ENCODE measurements at regions not wholly inside any gene's neighbourhood (a gene's known extent, or its start where the extent isn't known, plus 50 kb on each side); places are given as distances from the start of the nearest gene placed in this dataset.
A peak's percentile ranks its signal among the peaks of the same experiment; 100 is the strongest.

DNA sequence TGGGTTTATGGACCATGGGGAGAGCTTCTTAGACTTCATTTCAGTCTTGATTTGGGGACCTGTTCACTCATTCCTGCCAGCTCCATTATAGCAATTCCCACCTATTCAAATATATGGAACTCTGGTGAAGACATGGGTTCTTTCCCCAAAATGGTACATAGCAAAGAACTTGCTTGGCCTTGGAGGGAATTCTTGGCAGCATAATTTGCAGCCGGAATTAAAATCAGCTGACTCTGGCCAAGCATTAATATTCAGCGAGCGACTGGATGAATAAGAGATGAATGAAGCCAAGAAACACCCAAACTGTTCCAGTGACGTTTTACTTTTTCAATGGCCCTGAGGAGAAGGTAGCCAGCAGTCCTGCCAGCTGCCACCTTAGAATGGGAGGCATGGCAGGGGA lies 88.4 kb upstream of the SOX1 start:
- Histone ChIP-seq H3K27ac (ENCODE audit: low read depth in 1 of 2, low read length in 2 of 2) (no peak overlapping the region), H3K27me3 (ENCODE audit: control insufficient read depth in 1 of 2, insufficient read depth in 2 of 2, low read length in 1 of 2) (no peaks in the 10 kb centered on the region), H3K36me3 (ENCODE audit: control insufficient read depth in 1 of 2, insufficient read depth in 2 of 2, low read length in 1 of 2) (no peaks in the 10 kb centered on the region), H3K9me3 (ENCODE audit: control insufficient read depth, low read length) (no peaks in the 10 kb centered on the region), H3K4me1 (ENCODE audit: control insufficient read depth in 1 of 2, insufficient read depth in 2 of 2, low read length in 2 of 2) (no peaks in the 10 kb centered on the region), H3K4me3 (ENCODE audit: low read length in 2 of 2) (no peak overlapping the region)
- DNase-seq = no peak
- no peak for ATAC-seq (ENCODE audit: low FRiP score)
- intact Hi-C loops (cut with DNase I) = no loop called here
- WGBS, 2 donors = 4 to 8% methylated on average over 4 of the region's 4 CpGs

DNA sequence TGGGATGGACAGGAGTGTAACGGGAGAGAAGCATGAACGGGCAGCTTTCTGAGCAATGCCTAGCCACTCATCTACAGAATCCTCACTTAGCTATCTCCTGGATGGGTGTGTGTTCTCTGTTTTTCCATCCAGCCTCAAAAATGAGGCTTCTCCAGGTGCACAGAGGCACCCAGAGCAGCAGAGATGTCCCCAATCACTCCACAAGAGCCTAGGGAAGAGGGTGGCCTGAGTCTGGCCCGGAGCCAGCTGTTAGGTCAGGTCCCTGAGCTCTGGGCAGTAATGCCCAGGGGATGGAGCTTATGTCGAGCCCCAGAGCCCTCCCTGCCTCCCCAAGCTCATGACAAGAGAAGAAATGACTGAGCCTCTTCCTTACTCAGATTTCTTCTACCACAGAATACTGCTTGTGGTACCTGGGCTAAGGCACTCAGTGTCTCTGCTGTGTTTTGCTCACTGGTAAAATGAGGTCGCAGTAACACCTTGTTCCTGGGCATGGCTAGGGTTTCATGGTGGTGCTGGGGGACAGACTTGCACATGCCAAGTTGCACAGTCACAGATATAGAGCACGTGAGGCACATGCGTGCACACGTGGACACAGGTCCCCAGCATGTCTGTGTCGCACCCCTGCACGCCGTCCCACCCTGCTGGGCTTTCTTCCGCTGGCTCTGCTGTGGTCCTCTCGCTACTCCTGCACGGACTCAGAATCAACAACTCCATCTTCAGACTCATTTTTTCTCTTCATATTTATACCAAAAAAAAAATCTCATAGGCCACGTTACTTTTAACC lies 86.6 kb upstream of the SOX1 start:
- Histone ChIP-seq H3K9me3 (ENCODE audit: control insufficient read depth, low read length) (no peaks in the 10 kb centered on the region), H3K4me1 (ENCODE audit: control insufficient read depth in 1 of 2, insufficient read depth in 2 of 2, low read length in 2 of 2) (no peaks in the 10 kb centered on the region), H3K4me3 (ENCODE audit: low read length in 2 of 2) (no peak overlapping the region), H3K36me3 (ENCODE audit: control insufficient read depth in 1 of 2, insufficient read depth in 2 of 2, low read length in 1 of 2) (no peaks in the 10 kb centered on the region), H3K27me3 (ENCODE audit: control insufficient read depth in 1 of 2, insufficient read depth in 2 of 2, low read length in 1 of 2) (no peaks in the 10 kb centered on the region), H3K27ac (ENCODE audit: low read depth in 1 of 2, low read length in 2 of 2) (no peak overlapping the region)
- ATAC-seq (ENCODE audit: low FRiP score) (no peak), DNase-seq (peak in 1 of 2 donors; percentile 30)
- 82 to 83% methylated on average over 15 of the region's 15 CpGs for WGBS, 2 donors
- intact Hi-C loops (cut with DNase I) = no loop called here

DNA sequence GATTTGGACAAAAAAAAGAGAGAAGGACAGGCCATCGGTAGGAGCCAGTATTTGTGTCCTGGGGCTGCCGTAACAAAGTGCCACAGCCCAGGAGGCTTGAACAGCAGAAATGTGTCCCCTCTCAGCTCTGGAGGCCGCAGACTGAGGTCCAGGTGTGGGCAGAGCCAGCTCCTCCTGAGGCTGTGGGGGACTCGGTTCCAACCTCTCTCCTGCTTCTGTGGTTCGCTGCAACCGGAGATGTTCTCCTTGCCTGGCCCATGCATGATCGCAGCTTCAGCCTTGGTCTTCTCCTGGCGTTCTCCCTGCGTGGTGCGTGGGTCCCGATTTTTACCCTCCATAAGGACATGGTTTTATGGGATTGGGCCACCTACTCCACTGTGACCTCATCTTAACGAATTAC lies 85.9 kb upstream of the SOX1 start:
- Histone ChIP-seq H3K27ac (ENCODE audit: low read depth in 1 of 2, low read length in 2 of 2) (no peak overlapping the region), H3K9me3 (ENCODE audit: control insufficient read depth, low read length) (no peaks in the 10 kb centered on the region), H3K27me3 (ENCODE audit: control insufficient read depth in 1 of 2, insufficient read depth in 2 of 2, low read length in 1 of 2) (no peaks in the 10 kb centered on the region), H3K36me3 (ENCODE audit: control insufficient read depth in 1 of 2, insufficient read depth in 2 of 2, low read length in 1 of 2) (no peaks in the 10 kb centered on the region), H3K4me3 (ENCODE audit: low read length in 2 of 2) (no peak overlapping the region), H3K4me1 (ENCODE audit: control insufficient read depth in 1 of 2, insufficient read depth in 2 of 2, low read length in 2 of 2) (no peaks in the 10 kb centered on the region)
- WGBS, 2 donors = 91 to 94% methylated on average over 12 of the region's 12 CpGs
- intact Hi-C loops (cut with DNase I) = no loop called here
- peak in 1 of 2 donors; percentile 47 for DNase-seq
- no peak for ATAC-seq (ENCODE audit: low FRiP score)

DNA sequence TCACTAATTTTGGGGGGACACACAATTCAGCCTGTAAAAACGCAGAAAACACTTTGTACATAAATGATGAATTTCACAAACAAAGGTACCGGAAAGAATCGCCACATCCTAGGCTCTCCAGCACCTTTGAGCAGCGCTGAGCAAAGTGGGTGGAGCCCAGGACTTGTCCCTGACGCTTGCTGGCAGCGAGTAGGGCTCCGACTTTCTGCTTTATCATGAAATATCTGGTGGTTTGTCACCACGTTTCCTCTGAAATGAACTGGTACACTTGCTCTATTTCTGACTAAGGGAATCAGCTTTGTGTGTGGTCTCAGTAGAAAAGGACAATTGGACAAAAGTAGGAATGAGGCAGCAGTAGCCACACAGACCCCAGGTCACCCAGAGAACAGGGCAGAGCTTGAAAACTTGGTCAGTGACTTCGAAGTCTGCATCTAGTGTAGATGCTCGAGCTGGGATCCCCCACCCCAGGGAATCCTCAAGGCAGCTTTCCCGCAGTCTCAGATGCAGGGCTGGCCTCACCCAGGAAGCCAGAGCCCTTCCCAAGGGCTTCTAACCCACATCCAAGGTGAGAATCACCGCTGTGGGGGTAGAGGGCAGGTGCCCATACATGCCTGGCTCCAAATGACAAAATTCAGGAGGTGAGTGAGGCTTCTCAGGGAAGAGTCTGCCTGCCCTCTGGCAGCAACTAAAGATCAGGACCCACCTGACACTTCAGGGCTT lies 85.3 kb upstream of the SOX1 start:
- no peak for ATAC-seq (ENCODE audit: low FRiP score)
- no peaks in the 10 kb centered on the region for H3K27me3 ChIP-seq (ENCODE audit: control insufficient read depth in 1 of 2, insufficient read depth in 2 of 2, low read length in 1 of 2)
- peak in 1 of 2 donors; percentile 23 for DNase-seq
- 50 to 51% methylated on average over 12 of the region's 12 CpGs for WGBS, 2 donors
- H3K27ac ChIP-seq (ENCODE audit: low read depth in 1 of 2, low read length in 2 of 2) = no peak overlapping the region
- H3K36me3 ChIP-seq (ENCODE audit: control insufficient read depth in 1 of 2, insufficient read depth in 2 of 2, low read length in 1 of 2) = no peaks in the 10 kb centered on the region
- H3K9me3 ChIP-seq (ENCODE audit: control insufficient read depth, low read length) = no peaks in the 10 kb centered on the region
- H3K4me1 ChIP-seq (ENCODE audit: control insufficient read depth in 1 of 2, insufficient read depth in 2 of 2, low read length in 2 of 2) = no peaks in the 10 kb centered on the region
- intact Hi-C loops (cut with DNase I) = no loop called here
- no peak overlapping the region for H3K4me3 ChIP-seq (ENCODE audit: low read length in 2 of 2)

DNA sequence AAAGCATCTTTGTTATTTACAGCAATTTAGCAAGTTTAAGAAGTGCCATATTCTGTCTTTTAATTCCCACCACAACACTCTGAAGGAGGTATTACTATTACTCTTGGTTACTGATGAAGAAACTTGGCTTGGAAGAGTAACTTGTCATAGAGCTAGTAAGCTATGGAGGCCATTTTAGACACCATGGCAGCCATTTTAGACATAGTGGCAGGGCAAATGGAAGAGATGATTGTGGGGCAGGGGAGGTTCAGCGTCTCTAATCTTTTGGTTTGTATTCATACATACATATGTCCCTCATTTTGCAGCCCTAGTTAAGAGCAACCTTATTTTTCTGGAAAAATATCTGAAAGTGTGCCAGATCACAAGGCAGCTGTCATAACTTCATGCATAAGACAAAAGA lies 82.6 kb upstream of the SOX1 start:
- no peak overlapping the region for H3K27ac ChIP-seq (ENCODE audit: low read depth in 1 of 2, low read length in 2 of 2)
- ATAC-seq (ENCODE audit: low FRiP score) (no peak), DNase-seq (no peak)
- H3K4me1 ChIP-seq (ENCODE audit: control insufficient read depth in 1 of 2, insufficient read depth in 2 of 2, low read length in 2 of 2) = no peaks in the 10 kb centered on the region
- no peaks in the 10 kb centered on the region for H3K9me3 ChIP-seq (ENCODE audit: control insufficient read depth, low read length)
- WGBS, 2 donors = 87 to 88% methylated on average over 1 of the region's 1 CpG
- H3K4me3 ChIP-seq (ENCODE audit: low read length in 2 of 2) = no peak overlapping the region
- no peaks in the 10 kb centered on the region for H3K27me3 ChIP-seq (ENCODE audit: control insufficient read depth in 1 of 2, insufficient read depth in 2 of 2, low read length in 1 of 2)
- no peaks in the 10 kb centered on the region for H3K36me3 ChIP-seq (ENCODE audit: control insufficient read depth in 1 of 2, insufficient read depth in 2 of 2, low read length in 1 of 2)
- intact Hi-C loops (cut with DNase I) = no loop called here

DNA sequence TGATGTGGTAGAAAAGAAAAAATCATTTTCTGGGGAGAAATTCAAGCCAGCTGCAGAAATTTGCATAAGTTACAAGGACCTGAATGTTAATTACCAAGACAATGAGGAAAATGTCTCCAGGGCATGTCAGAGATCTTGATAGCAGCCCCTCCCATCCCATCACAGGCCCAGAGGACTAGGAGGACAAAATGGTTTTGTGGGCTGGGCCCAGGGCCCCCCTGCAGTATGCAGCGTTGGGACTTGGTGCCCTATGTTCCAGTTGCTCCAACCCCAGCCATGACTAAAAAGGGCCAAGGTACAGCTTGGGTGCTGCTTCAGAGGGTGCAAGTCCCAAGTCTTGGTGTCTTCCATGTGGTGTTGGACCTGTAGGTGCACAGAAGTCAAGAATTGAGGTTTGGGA lies 76.6 kb upstream of the SOX1 start:
- H3K27me3 ChIP-seq (ENCODE audit: control insufficient read depth in 1 of 2, insufficient read depth in 2 of 2, low read length in 1 of 2) = no peaks in the 10 kb centered on the region
- H3K36me3 ChIP-seq (ENCODE audit: control insufficient read depth in 1 of 2, insufficient read depth in 2 of 2, low read length in 1 of 2) = no peaks in the 10 kb centered on the region
- H3K27ac ChIP-seq (ENCODE audit: low read depth in 1 of 2, low read length in 2 of 2) = no peak overlapping the region
- intact Hi-C loops (cut with DNase I) = no loop called here
- DNase-seq = peak in 1 of 2 donors; percentile 20
- no peak for ATAC-seq (ENCODE audit: low FRiP score)
- H3K4me3 ChIP-seq (ENCODE audit: low read length in 2 of 2) = no peak overlapping the region
- 83 to 91% methylated on average over 1 of the region's 1 CpG for WGBS, 2 donors
- peaks cover 6% of the 10 kb centered on the region for H3K9me3 ChIP-seq (ENCODE audit: control insufficient read depth, low read length)
- no peaks in the 10 kb centered on the region for H3K4me1 ChIP-seq (ENCODE audit: control insufficient read depth in 1 of 2, insufficient read depth in 2 of 2, low read length in 2 of 2)

DNA sequence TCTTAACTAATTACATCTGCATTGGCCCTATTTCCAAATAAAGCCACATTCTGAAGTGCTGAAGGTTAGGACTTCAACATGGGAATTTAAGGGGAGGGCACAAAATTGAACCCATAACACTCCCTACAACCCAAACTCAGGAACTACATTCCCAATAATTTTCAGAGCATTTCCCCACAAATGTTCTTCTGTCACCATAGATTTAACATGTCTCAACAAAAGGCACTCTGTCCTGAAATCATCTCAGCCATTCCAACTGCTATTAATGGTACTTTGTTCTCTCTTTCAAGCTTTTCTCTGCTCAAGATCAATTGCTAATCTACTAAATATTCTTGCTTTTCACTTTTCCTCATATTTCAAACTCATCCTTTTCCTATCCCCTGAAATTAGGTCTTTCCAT lies 74.0 kb upstream of the SOX1 start:
- ATAC-seq (ENCODE audit: low FRiP score) (no peak), DNase-seq (no peak)
- H3K4me1 ChIP-seq (ENCODE audit: control insufficient read depth in 1 of 2, insufficient read depth in 2 of 2, low read length in 2 of 2) = no peaks in the 10 kb centered on the region
- peaks cover 6% of the 10 kb centered on the region for H3K9me3 ChIP-seq (ENCODE audit: control insufficient read depth, low read length)
- no peak overlapping the region for H3K27ac ChIP-seq (ENCODE audit: low read depth in 1 of 2, low read length in 2 of 2)
- no peak overlapping the region for H3K4me3 ChIP-seq (ENCODE audit: low read length in 2 of 2)
- H3K27me3 ChIP-seq (ENCODE audit: control insufficient read depth in 1 of 2, insufficient read depth in 2 of 2, low read length in 1 of 2) = no peaks in the 10 kb centered on the region
- no peaks in the 10 kb centered on the region for H3K36me3 ChIP-seq (ENCODE audit: control insufficient read depth in 1 of 2, insufficient read depth in 2 of 2, low read length in 1 of 2)
- intact Hi-C loops (cut with DNase I) = no loop called here

DNA sequence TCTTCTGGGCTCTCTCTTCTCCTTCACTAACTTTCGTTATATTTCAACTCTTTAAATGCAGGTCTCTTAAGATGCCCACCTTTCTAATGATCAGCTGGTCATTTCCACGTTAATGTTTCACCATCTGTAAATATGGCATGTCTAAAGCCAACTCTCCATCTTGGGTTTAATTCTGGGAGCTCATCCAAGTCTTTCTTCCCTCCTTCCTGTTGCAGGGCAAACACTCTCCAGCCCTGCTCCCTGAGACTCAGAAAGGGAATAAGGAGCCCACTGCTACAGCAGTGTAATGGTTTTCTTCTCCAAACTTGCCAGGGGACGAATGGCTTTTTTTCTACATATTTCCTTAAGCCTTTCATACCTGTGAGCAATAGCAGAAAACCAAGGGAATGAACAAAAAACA lies 73.3 kb upstream of the SOX1 start:
- Histone ChIP-seq H3K4me1 (ENCODE audit: control insufficient read depth in 1 of 2, insufficient read depth in 2 of 2, low read length in 2 of 2) (no peaks in the 10 kb centered on the region), H3K27ac (ENCODE audit: low read depth in 1 of 2, low read length in 2 of 2) (no peak overlapping the region), H3K36me3 (ENCODE audit: control insufficient read depth in 1 of 2, insufficient read depth in 2 of 2, low read length in 1 of 2) (no peaks in the 10 kb centered on the region), H3K9me3 (ENCODE audit: control insufficient read depth, low read length) (peaks cover 6% of the 10 kb centered on the region), H3K4me3 (ENCODE audit: low read length in 2 of 2) (no peak overlapping the region), H3K27me3 (ENCODE audit: control insufficient read depth in 1 of 2, insufficient read depth in 2 of 2, low read length in 1 of 2) (no peaks in the 10 kb centered on the region)
- intact Hi-C loops (cut with DNase I) = no loop called here
- DNase-seq (no peak), ATAC-seq (ENCODE audit: low FRiP score) (no peak)
- WGBS, 2 donors = 47% methylated on average over 3 of the region's 3 CpGs

DNA sequence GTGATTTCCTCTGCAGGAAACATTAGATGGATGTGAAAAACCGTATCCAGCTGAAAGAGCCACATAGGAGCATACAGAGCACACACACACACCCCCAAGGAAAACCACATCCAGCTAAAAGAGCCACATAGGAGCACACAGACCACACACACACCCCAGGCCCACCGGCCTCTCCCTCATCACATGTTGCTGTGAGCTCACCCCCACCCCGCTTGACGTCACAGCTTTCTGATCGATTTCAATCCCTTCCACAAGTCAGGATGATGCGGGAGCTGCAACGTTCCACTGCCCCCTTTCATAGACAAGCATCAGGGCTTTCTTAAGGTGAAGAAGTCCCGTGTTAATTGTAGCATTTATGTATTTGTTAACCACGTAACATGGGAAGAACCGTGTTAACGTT lies 72.4 kb upstream of the SOX1 start:
- intact Hi-C loops (cut with DNase I) = no loop called here
- DNase-seq = peak in 1 of 2 donors; percentile 49
- 81 to 83% methylated on average over 11 of the region's 11 CpGs for WGBS, 2 donors
- H3K4me1 ChIP-seq (ENCODE audit: control insufficient read depth in 1 of 2, insufficient read depth in 2 of 2, low read length in 2 of 2) = no peaks in the 10 kb centered on the region
- H3K9me3 ChIP-seq (ENCODE audit: control insufficient read depth, low read length) = peaks cover 6% of the 10 kb centered on the region
- no peak for ATAC-seq (ENCODE audit: low FRiP score)
- no peak overlapping the region for H3K4me3 ChIP-seq (ENCODE audit: low read length in 2 of 2)
- H3K27me3 ChIP-seq (ENCODE audit: control insufficient read depth in 1 of 2, insufficient read depth in 2 of 2, low read length in 1 of 2) = no peaks in the 10 kb centered on the region
- H3K36me3 ChIP-seq (ENCODE audit: control insufficient read depth in 1 of 2, insufficient read depth in 2 of 2, low read length in 1 of 2) = no peaks in the 10 kb centered on the region
- no peak overlapping the region for H3K27ac ChIP-seq (ENCODE audit: low read depth in 1 of 2, low read length in 2 of 2)

Data from aorta (tissue), 5 donors.